Epithelial cell of esophagus (primary cell): ENCODE measurements at regions not wholly inside any gene's neighbourhood (a gene's known extent, or its start where the extent isn't known, plus 50 kb on each side); places are given as distances from the start of the nearest gene placed in this dataset.
A peak's percentile ranks its signal among the peaks of the same experiment; 100 is the strongest.

Source experiments
- DNase-seq: peaks from one replicate; pipeline ENCODE4 v3.0.0; 2010; ENCODE audit warnings: low read depth
- H3K4me3 ChIP-seq: 2 replicates; pipeline ENCODE4 v1.5.1; 2011; ENCODE audit warnings: mild to moderate bottlenecking, low read length, control low read depth
- CTCF ChIP-seq: IDR thresholded peaks from 2 replicates; pipeline ENCODE4 v1.5.1; 2011; ENCODE audit warnings: low read depth, mild to moderate bottlenecking, low read length, control low read depth, inconsistent platforms; ENCODE audit not compliant: insufficient read depth; ENCODE audit errors: missing control alignments

- no peak for DNase-seq
- H3K4me3 ChIP-seq = no peak overlapping the region
- no peak for TF ChIP-seq CTCF
Observed at GRCh38 chr5:145557345-145557744, 277.8 kb downstream of the PRELID2 start.

- no peak overlapping the region for H3K4me3 ChIP-seq
- no peak for TF ChIP-seq CTCF
- peak; percentile 63 for DNase-seq
Observed at GRCh38 chr5:145554399-145554798, 280.7 kb downstream of the PRELID2 start.

GRCh38 chr5:145553177-145553576 lies 282.0 kb downstream of the PRELID2 start:
- no peak for TF ChIP-seq CTCF
- peak; percentile 74 for DNase-seq
- no peak overlapping the region for H3K4me3 ChIP-seq

- no peak for DNase-seq
- TF ChIP-seq CTCF = no peak
Observed at GRCh38 chr5:145551714-145552113, 283.4 kb downstream of the PRELID2 start.

GRCh38 chr5:145548097-145548496 lies 287.0 kb downstream of the PRELID2 start:
- H3K4me3 ChIP-seq = no peak overlapping the region
- no peak for TF ChIP-seq CTCF

More at GRCh38 chr5:145551714-145552113, 283.4 kb downstream of the PRELID2 start:
- no peak overlapping the region for H3K4me3 ChIP-seq

GRCh38 chr5:145544401-145544800 lies 290.7 kb downstream of the PRELID2 start:
- no peak for DNase-seq
- no peak for TF ChIP-seq CTCF
- H3K4me3 ChIP-seq = no peak overlapping the region

More at GRCh38 chr5:145548097-145548496, 287.0 kb downstream of the PRELID2 start:
- no peak for DNase-seq

- no peak overlapping the region for H3K4me3 ChIP-seq
- no peak for DNase-seq
- TF ChIP-seq CTCF = no peak
Observed at GRCh38 chr5:145543968-145544367, 291.2 kb downstream of the PRELID2 start.
